ENCODE measurements at regions not wholly inside any gene's neighbourhood (a gene's known extent, or its start where the extent isn't known, plus 50 kb on each side); places are given as distances from the start of the nearest gene placed in this dataset.

DNA sequence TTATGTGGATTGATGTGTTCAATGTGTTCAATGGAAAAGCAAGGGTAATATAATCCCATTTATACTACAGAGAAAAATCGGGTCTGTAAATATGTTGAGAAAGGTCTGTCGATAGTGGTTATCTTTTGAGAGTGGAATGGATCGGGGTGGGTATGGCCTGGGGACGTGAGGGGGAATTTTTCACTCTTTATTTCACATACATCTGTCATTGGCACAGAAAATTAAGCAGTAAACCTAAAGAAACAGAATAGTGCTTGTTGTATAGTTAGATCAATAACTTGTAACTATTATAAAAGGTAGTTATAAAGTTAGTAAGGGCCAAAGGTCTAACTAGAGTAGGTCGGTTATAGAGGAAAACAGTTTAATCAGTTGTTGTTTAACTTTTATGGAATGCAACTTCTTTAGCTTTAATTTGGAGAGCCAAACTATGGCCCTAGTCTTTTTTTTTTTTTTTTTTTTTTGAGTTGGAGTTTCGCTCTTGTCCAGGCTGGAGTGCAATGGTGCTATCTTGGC lies 66.1 kb upstream of the ABL1 start:
- TF ChIP-seq POLR2A (IDR thresholded peaks at IDR 0.05; ENCODE audit: low read length) (no peak), GATA1 (IDR thresholded peaks at IDR 0.05; ENCODE audit: low read depth, low read length) (no peak)
